H9 (cell line): ENCODE measurements at regions not wholly inside any gene's neighbourhood (a gene's known extent, or its start where the extent isn't known, plus 50 kb on each side); places are given as distances from the start of the nearest gene placed in this dataset.

Source experiments
- DNase-seq: peaks from one replicate; pipeline ENCODE4 v3.0.0-alpha.2; 2017
- H2AFZ ChIP-seq: one replicate; pipeline ENCODE4 v1.6.1; 2013; ENCODE audit warnings: mild to moderate bottlenecking, low read length, control low read depth, moderate library complexity
- H2AK5ac ChIP-seq: 2 replicates; pipeline ENCODE4 v1.6.1; 2013; ENCODE audit warnings: low read length, control low read depth, mixed read lengths; ENCODE audit not compliant: insufficient read length
- H2BK120ac ChIP-seq: one replicate; pipeline ENCODE4 v1.6.1; 2013; ENCODE audit warnings: low read depth, mild to moderate bottlenecking, low read length, control low read depth, inconsistent platforms; ENCODE audit not compliant: poor library complexity, severe bottlenecking
- H2BK12ac ChIP-seq: 2 replicates; pipeline ENCODE4 v1.6.1; 2013; ENCODE audit warnings: low read length, control low read depth, mixed read lengths, low read depth; ENCODE audit not compliant: insufficient read length
- H2BK15ac ChIP-seq: 2 replicates; pipeline ENCODE4 v1.6.1; 2013; ENCODE audit warnings: low read depth, low read length, control low read depth
- H2BK20ac ChIP-seq: one replicate; pipeline ENCODE4 v1.6.1; 2013; ENCODE audit warnings: low read depth, mild to moderate bottlenecking, low read length, control low read depth, inconsistent platforms; ENCODE audit not compliant: poor library complexity, severe bottlenecking
- H2BK5ac ChIP-seq: 2 replicates; pipeline ENCODE4 v1.6.1; 2013; ENCODE audit warnings: low read length, control low read depth, mixed read lengths; ENCODE audit not compliant: insufficient read length
- H3K14ac ChIP-seq: 2 replicates; pipeline ENCODE4 v1.6.1; 2013; ENCODE audit warnings: low read length, control low read depth; ENCODE audit not compliant: insufficient read depth
- H3K18ac ChIP-seq: 2 replicates; pipeline ENCODE4 v1.6.1; 2013; ENCODE audit warnings: low read depth, mild to moderate bottlenecking, mixed read lengths, low read length, control low read depth; ENCODE audit not compliant: insufficient read length
- H3K23ac ChIP-seq: 2 replicates; pipeline ENCODE4 v1.6.1; 2013; ENCODE audit warnings: low read length, control low read depth, mixed read lengths, low read depth; ENCODE audit not compliant: insufficient read length
- H3K23me2 ChIP-seq: 2 replicates; pipeline ENCODE4 v1.6.1; 2013; ENCODE audit warnings: low read depth, mild to moderate bottlenecking, mixed read lengths, low read length, control low read depth; ENCODE audit not compliant: insufficient read length, poor library complexity, severe bottlenecking
- H3K27ac ChIP-seq: 2 replicates; pipeline ENCODE4 v1.5.1; 2013; ENCODE audit warnings: low read length, control low read depth, mixed read lengths, low read depth; ENCODE audit not compliant: insufficient read length
- H3K27me3 ChIP-seq: 2 replicates; pipeline ENCODE4 v1.6.1; 2013; ENCODE audit warnings: low read length, control low read depth, inconsistent platforms; ENCODE audit not compliant: insufficient read depth
- H3K4ac ChIP-seq: 2 replicates; pipeline ENCODE4 v1.6.1; 2013; ENCODE audit warnings: low read depth, mild to moderate bottlenecking, control low read depth, inconsistent platforms, low read length, moderate library complexity
- H3K4me1 ChIP-seq: 2 replicates; pipeline ENCODE4 v1.6.1; 2013; ENCODE audit warnings: low read length, control low read depth, inconsistent platforms; ENCODE audit not compliant: insufficient read depth
- H3K4me2 ChIP-seq: 2 replicates; pipeline ENCODE4 v1.6.1; 2013; ENCODE audit warnings: low read length, control low read depth, mixed read lengths; ENCODE audit not compliant: insufficient read length, insufficient read depth
- H3K56ac ChIP-seq: 2 replicates; pipeline ENCODE4 v1.6.1; 2013; ENCODE audit warnings: low read depth, mild to moderate bottlenecking, mixed read lengths, low read length, control low read depth; ENCODE audit not compliant: insufficient read length
- H3K79me1 ChIP-seq: 2 replicates; pipeline ENCODE4 v1.6.1; 2013; ENCODE audit warnings: low read depth, mild to moderate bottlenecking, moderate library complexity, low read length, control low read depth, inconsistent platforms; ENCODE audit not compliant: insufficient read depth, poor library complexity, severe bottlenecking
- H3K79me2 ChIP-seq: 2 replicates; pipeline ENCODE4 v1.6.1; 2013; ENCODE audit warnings: low read length, control low read depth, inconsistent platforms; ENCODE audit not compliant: insufficient read depth
- H3K9ac ChIP-seq: 2 replicates; pipeline ENCODE4 v1.6.1; 2013; ENCODE audit warnings: low read length, control low read depth, mixed read lengths; ENCODE audit not compliant: insufficient read length; ENCODE audit errors: extremely low read depth
- H3K9me3 ChIP-seq: one replicate; pipeline ENCODE4 v1.6.1; 2013; ENCODE audit warnings: low read depth, low read length, inconsistent platforms; ENCODE audit not compliant: control insufficient read depth
- H3T11ph ChIP-seq: one replicate; pipeline ENCODE4 v1.6.1; 2013; ENCODE audit warnings: mild to moderate bottlenecking, low read length, control low read depth, inconsistent platforms
- H4K20me1 ChIP-seq: one replicate; pipeline ENCODE4 v1.6.1; 2013; ENCODE audit not compliant: control insufficient read depth, insufficient read length, insufficient read depth
- H4K5ac ChIP-seq: 2 replicates; pipeline ENCODE4 v1.6.1; 2013; ENCODE audit warnings: low read depth, mild to moderate bottlenecking, mixed read lengths, low read length, control low read depth; ENCODE audit not compliant: insufficient read length
- H4K8ac ChIP-seq: replicated peaks from 2 replicates; pipeline ENCODE4 v1.6.1; 2013; ENCODE audit warnings: low read length, control low read depth, mixed read lengths, low read depth; ENCODE audit not compliant: insufficient read length
- H4K91ac ChIP-seq: 2 replicates; pipeline ENCODE4 v1.6.1; 2013; ENCODE audit warnings: low read depth, mild to moderate bottlenecking, moderate library complexity, mixed read lengths, low read length, control low read depth; ENCODE audit not compliant: insufficient read length
- H3K27ac Mint-ChIP-seq, 3 experiments: 2 replicates in 2 of 3; 3 replicates in 1 of 3; pipeline ENCODE4 v1.8.0; 2020 to 2021; ENCODE audit warnings: mixed read lengths in 3 of 3, mild to moderate bottlenecking in 1 of 3, moderate library complexity in 1 of 3
- H3K27me3 Mint-ChIP-seq: 2 replicates; pipeline ENCODE4 v1.8.0; 2021; ENCODE audit warnings: low read depth, mild to moderate bottlenecking, moderate library complexity, mixed read lengths
- H3K36me3 Mint-ChIP-seq, 3 experiments: 2 replicates in 2 of 3; 3 replicates in 1 of 3; pipeline ENCODE4 v1.8.0; 2020 to 2021; ENCODE audit warnings: low read depth in 3 of 3, mixed read lengths in 3 of 3; ENCODE audit not compliant: insufficient read depth in 1 of 3
- H3K4me1 Mint-ChIP-seq, 2 experiments: 2 replicates each; pipeline ENCODE4 v1.8.0; 2020; ENCODE audit warnings: mixed read lengths in 2 of 2
- H3K4me3 Mint-ChIP-seq, 2 experiments: 2 replicates in 1 of 2; 3 replicates in 1 of 2; pipeline ENCODE4 v1.8.0; 2020 to 2021; ENCODE audit warnings: mild to moderate bottlenecking in 2 of 2, mixed read lengths in 2 of 2, moderate library complexity in 1 of 2
- H3K9me3 Mint-ChIP-seq, 2 experiments: 2 replicates in 1 of 2; 3 replicates in 1 of 2; pipeline ENCODE4 v1.8.0; 2020; ENCODE audit warnings: mild to moderate bottlenecking in 2 of 2, mixed read lengths in 2 of 2, moderate library complexity in 1 of 2
- CTCF ChIP-seq: fragments of 200-600 bp; sonication (generic); conservative IDR thresholded peaks from 3 replicates; pipeline ENCODE4 v1.8.0; 2021; ENCODE audit warnings: antibody characterized with exemption, mild to moderate bottlenecking
- WGBS: extraction: QIAGEN DNeasy Blood & Tissue Kit; methylation state at CpG from one replicate; pipeline ENCODE4 v1.1.7; 2013; ENCODE audit warnings: missing lambda C conversion rate, low lambda C conversion rate, mixed read lengths; ENCODE audit not compliant: insufficient read length; ENCODE audit errors: extremely low coverage; 5-methylcytosine and 5-hydroxymethylcytosine counted together

- Histone ChIP-seq H2AK5ac (no peak overlapping the region), H3K79me2 (no peaks in the 10 kb centered on the region), H3K56ac (no peak overlapping the region)
Observed at GRCh38 chr5:52655163-52655562, 132.6 kb upstream of the ITGA1 start.

More at GRCh38 chr5:52655163-52655562, 132.6 kb upstream of the ITGA1 start:
- Histone ChIP-seq H4K5ac (no peak overlapping the region), H3K27me3 (no peaks in the 10 kb centered on the region), H3K4ac (no peak overlapping the region), H4K91ac (no peak overlapping the region), H2BK12ac (no peak overlapping the region), H2BK20ac (no peak overlapping the region), H4K8ac (no peak overlapping the region), H3K9me3 (no peaks in the 10 kb centered on the region), H2BK120ac (no peak overlapping the region), H3K4me2 (no peak overlapping the region), H3K23me2 (no peaks in the 10 kb centered on the region), H2AFZ (no peak overlapping the region), H3K14ac (no peak overlapping the region), H4K20me1 (no peaks in the 10 kb centered on the region), H2BK5ac (no peak overlapping the region), H2BK15ac (no peak overlapping the region), H3K18ac (no peak overlapping the region), H3K79me1 (no peaks in the 10 kb centered on the region), H3K4me1 (no peaks in the 10 kb centered on the region), H3K9ac (no peak overlapping the region), H3T11ph (no peak overlapping the region), H3K27ac (no peak overlapping the region), H3K23ac (no peak overlapping the region)
- TF ChIP-seq CTCF, result no peak
- no peaks in the 10 kb centered on the region for H3K4me1 Mint-ChIP-seq
- H3K27me3 Mint-ChIP-seq, result no peaks in the 10 kb centered on the region
- no peak overlapping the region for H3K27ac Mint-ChIP-seq
- no peak for DNase-seq
- no peak overlapping the region for H3K4me3 Mint-ChIP-seq
- H3K9me3 Mint-ChIP-seq, result no peaks in the 10 kb centered on the region
- WGBS, result no CpG with 5 or more reads among the region's 1 CpG
- H3K36me3 Mint-ChIP-seq, result no peaks in the 10 kb centered on the region
